Osteocyte (in vitro differentiated cells): ENCODE measurements at regions not wholly inside any gene's neighbourhood (a gene's known extent, or its start where the extent isn't known, plus 50 kb on each side); places are given as distances from the start of the nearest gene placed in this dataset.

ENCODE experiments used
- DNase-seq: peaks from one replicate; pipeline ENCODE4 v3.0.0; 2021; ENCODE audit warnings: mixed read lengths; ENCODE audit not compliant: unreplicated experiment; ENCODE audit errors: extremely low spot score
- H3K27ac Mint-ChIP-seq: one replicate; pipeline ENCODE4 v1.8.0; 2021; ENCODE audit warnings: mild to moderate bottlenecking, mixed read lengths; ENCODE audit not compliant: unreplicated experiment
- H3K27me3 Mint-ChIP-seq: one replicate; pipeline ENCODE4 v1.8.0; 2021; ENCODE audit warnings: mixed read lengths; ENCODE audit not compliant: unreplicated experiment
- H3K36me3 Mint-ChIP-seq: one replicate; pipeline ENCODE4 v1.8.0; 2021; ENCODE audit warnings: mixed read lengths; ENCODE audit not compliant: unreplicated experiment
- H3K4me1 Mint-ChIP-seq: one replicate; pipeline ENCODE4 v1.8.0; 2021; ENCODE audit warnings: mixed read lengths; ENCODE audit not compliant: unreplicated experiment
- H3K4me3 Mint-ChIP-seq: one replicate; pipeline ENCODE4 v1.8.0; 2021; ENCODE audit warnings: mild to moderate bottlenecking, moderate library complexity, mixed read lengths; ENCODE audit not compliant: unreplicated experiment
- H3K9me3 Mint-ChIP-seq: one replicate; pipeline ENCODE4 v1.8.0; 2021; ENCODE audit warnings: mixed read lengths; ENCODE audit not compliant: unreplicated experiment
- TF ChIP-seq, protein P1 (sequence below): fragments of 200-600 bp; sonication (generic); IDR thresholded peaks from 2 replicates; pipeline ENCODE4 v1.5.0; 2021; ENCODE audit warnings: antibody characterized with exemption, mild to moderate bottlenecking, moderate library complexity

- TF ChIP-seq, protein P1, sequence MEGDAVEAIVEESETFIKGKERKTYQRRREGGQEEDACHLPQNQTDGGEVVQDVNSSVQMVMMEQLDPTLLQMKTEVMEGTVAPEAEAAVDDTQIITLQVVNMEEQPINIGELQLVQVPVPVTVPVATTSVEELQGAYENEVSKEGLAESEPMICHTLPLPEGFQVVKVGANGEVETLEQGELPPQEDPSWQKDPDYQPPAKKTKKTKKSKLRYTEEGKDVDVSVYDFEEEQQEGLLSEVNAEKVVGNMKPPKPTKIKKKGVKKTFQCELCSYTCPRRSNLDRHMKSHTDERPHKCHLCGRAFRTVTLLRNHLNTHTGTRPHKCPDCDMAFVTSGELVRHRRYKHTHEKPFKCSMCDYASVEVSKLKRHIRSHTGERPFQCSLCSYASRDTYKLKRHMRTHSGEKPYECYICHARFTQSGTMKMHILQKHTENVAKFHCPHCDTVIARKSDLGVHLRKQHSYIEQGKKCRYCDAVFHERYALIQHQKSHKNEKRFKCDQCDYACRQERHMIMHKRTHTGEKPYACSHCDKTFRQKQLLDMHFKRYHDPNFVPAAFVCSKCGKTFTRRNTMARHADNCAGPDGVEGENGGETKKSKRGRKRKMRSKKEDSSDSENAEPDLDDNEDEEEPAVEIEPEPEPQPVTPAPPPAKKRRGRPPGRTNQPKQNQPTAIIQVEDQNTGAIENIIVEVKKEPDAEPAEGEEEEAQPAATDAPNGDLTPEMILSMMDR = no peak
- Mint-ChIP-seq H3K4me3 (no peak overlapping the region), H3K4me1 (no peaks in the 10 kb centered on the region), H3K27ac (no peak overlapping the region), H3K9me3 (no peaks in the 10 kb centered on the region), H3K27me3 (peaks cover 23% of the 10 kb centered on the region), H3K36me3 (no peaks in the 10 kb centered on the region)
- DNase-seq = no peak
Observed at GRCh38 chr3:5063724-5064123, 58.4 kb upstream of the ARL8B start.

- H3K27me3 Mint-ChIP-seq = peaks cover 35% of the 10 kb centered on the region
- TF ChIP-seq, protein P1 = no peak
- H3K27ac Mint-ChIP-seq = no peak overlapping the region
Observed at GRCh38 chr3:5068531-5069050, 53.5 kb upstream of the ARL8B start.

GRCh38 chr3:5069627-5070026 is 52.5 kb upstream of the ARL8B start:
- H3K27ac Mint-ChIP-seq = no peak overlapping the region
- H3K4me3 Mint-ChIP-seq = no peak overlapping the region
- no peaks in the 10 kb centered on the region for H3K36me3 Mint-ChIP-seq
- TF ChIP-seq, protein P1 = no peak
- no peak for DNase-seq
- H3K9me3 Mint-ChIP-seq = no peaks in the 10 kb centered on the region
- peaks cover 38% of the 10 kb centered on the region for H3K27me3 Mint-ChIP-seq
- H3K4me1 Mint-ChIP-seq = no peaks in the 10 kb centered on the region

More at GRCh38 chr3:5068531-5069050, 53.5 kb upstream of the ARL8B start:
- no peaks in the 10 kb centered on the region for H3K9me3 Mint-ChIP-seq
- no peak for DNase-seq
- no peak overlapping the region for H3K4me3 Mint-ChIP-seq
- H3K36me3 Mint-ChIP-seq = no peaks in the 10 kb centered on the region
- H3K4me1 Mint-ChIP-seq = no peaks in the 10 kb centered on the region

- Mint-ChIP-seq H3K27ac (no peak overlapping the region), H3K4me3 (no peak overlapping the region), H3K36me3 (no peaks in the 10 kb centered on the region), H3K4me1 (no peaks in the 10 kb centered on the region), H3K9me3 (no peaks in the 10 kb centered on the region), H3K27me3 (peaks cover 38% of the 10 kb centered on the region)
- TF ChIP-seq, protein P1 = no peak
- no peak for DNase-seq
Observed at GRCh38 chr3:5071061-5071460, 51.0 kb upstream of the ARL8B start.

DNA sequence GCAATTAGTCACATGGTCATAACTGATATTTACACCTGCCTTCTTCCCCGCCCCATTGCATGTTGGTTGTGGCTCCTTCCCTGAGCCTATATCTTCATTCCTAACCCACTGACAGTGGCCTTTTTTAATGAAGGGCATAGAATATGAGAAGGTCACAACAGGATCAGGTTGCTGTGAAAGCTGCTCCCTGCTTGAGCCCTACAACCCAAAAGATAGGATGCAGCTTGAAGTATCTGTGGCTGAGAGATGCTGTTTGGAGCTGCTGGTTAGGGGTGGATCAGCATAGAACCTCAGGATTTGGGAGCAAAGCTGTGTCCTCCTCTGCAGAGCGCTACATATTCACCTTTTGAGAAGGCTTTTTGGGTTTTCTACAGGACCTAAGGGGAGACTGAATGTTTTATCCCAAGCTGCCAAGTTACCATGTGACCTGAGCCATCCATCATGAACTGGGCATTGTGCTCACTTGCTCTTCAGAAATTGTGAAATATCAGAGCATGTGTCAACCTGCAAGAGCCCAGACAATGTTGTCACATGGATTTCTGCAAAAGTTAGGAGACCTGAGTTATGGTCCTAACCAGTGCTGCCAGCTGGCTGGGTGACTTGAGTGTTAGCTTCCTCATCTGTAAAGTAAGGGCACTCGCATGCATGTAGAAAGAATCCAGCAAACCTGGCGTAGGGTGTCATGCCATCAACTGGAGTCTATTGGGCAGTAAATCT is 49.8 kb upstream of the ARL8B start:
- Mint-ChIP-seq H3K9me3 (no peaks in the 10 kb centered on the region), H3K27me3 (peaks cover 40% of the 10 kb centered on the region), H3K4me3 (no peak overlapping the region), H3K27ac (no peak overlapping the region), H3K36me3 (no peaks in the 10 kb centered on the region), H3K4me1 (no peaks in the 10 kb centered on the region)
- no peak for DNase-seq
- TF ChIP-seq, protein P1 = no peak
